ENCODE measurements at regions not wholly inside any gene's neighbourhood (a gene's known extent, or its start where the extent isn't known, plus 50 kb on each side); places are given as distances from the start of the nearest gene placed in this dataset.

DNA sequence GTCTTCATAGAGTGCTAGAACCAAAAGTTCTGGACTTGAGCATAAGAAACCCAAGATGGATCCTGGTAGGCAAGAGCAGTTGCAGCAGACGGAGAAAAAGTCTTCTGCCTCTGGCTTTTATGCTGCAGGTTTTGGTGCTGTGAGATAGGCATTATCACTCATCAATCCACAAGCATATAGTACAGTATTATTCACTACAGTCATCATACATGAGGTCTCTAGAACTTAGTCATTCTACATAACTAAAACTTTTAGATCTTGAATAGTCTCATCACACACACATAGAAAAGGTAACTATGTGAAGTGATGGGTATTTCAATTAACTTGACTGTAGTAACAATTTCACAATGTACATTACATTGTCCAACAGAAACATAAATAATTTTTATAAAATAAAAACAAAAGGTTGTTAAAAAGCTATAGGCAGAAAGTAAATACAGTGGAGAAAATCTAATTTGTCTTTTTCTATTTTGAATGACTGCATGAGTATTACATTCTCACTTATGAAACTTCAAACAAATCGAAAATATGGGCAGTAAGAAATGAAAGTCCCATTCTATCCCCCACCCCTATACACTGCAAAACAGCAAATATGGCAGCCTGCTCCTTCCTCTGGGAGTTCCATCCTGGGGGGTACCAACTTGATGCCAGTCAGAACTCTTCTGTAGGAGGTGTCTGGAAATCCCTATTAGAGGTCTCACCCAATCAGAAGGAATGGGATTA lies 534.3 kb upstream of the ACVR2A start:
- Histone ChIP-seq H3K9me3 (no peaks in the 10 kb centered on the region), H3K27me3 (ENCODE audit: insufficient read depth in 3 of 3, low read length in 2 of 3) (no peaks in the 10 kb centered on the region), H3K4me3 (no peak overlapping the region), H3K27ac (no peak overlapping the region), H3K36me3 (ENCODE audit: insufficient read depth in 1 of 2, low read depth in 1 of 2) (no peaks in the 10 kb centered on the region), H3K4me1 (no peaks in the 10 kb centered on the region)
- intact Hi-C loops (cut with DNase I) = no loop called here
- TF ChIP-seq, protein P1, sequence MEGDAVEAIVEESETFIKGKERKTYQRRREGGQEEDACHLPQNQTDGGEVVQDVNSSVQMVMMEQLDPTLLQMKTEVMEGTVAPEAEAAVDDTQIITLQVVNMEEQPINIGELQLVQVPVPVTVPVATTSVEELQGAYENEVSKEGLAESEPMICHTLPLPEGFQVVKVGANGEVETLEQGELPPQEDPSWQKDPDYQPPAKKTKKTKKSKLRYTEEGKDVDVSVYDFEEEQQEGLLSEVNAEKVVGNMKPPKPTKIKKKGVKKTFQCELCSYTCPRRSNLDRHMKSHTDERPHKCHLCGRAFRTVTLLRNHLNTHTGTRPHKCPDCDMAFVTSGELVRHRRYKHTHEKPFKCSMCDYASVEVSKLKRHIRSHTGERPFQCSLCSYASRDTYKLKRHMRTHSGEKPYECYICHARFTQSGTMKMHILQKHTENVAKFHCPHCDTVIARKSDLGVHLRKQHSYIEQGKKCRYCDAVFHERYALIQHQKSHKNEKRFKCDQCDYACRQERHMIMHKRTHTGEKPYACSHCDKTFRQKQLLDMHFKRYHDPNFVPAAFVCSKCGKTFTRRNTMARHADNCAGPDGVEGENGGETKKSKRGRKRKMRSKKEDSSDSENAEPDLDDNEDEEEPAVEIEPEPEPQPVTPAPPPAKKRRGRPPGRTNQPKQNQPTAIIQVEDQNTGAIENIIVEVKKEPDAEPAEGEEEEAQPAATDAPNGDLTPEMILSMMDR (IDR thresholded peaks at IDR 0.05) = no peak
- 94 to 98% (median 95%) methylated on average over 2 of the region's 2 CpGs for WGBS, 3 donors
- ATAC-seq (no peak), DNase-seq (no peak)

DNA sequence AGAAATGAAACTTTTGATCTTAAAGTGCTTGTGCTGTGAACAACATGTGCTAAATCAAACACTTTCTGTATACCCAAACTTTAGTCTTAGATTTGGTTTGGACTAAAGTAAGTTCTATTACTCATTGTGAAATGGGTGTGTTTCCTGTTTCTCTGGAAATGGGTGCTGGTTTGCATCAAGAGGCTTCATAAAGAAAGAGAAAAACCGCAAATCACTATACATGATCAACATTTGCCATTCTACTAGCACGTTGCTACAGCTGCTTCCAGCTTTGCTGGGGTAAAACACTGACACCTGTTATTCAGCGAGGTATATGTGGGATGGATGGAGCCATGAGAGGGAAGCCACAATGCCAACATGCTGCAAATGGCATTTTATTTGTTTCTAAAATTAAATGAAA lies 547.0 kb upstream of the ACVR2A start:
- Histone ChIP-seq H3K27me3 (ENCODE audit: insufficient read depth in 3 of 3, low read length in 2 of 3) (no peaks in the 10 kb centered on the region), H3K36me3 (ENCODE audit: insufficient read depth in 1 of 2, low read depth in 1 of 2) (no peaks in the 10 kb centered on the region), H3K4me1 (no peaks in the 10 kb centered on the region), H3K9me3 (no peaks in the 10 kb centered on the region), H3K4me3 (no peak overlapping the region), H3K27ac (no peak overlapping the region)
- ATAC-seq (no peak), DNase-seq (no peak)
- 79 to 93% (median 88%) methylated on average over 3 of the region's 3 CpGs for WGBS, 3 donors
- intact Hi-C loops (cut with DNase I) = no loop called here
- TF ChIP-seq, protein P1 (IDR thresholded peaks at IDR 0.05) = no peak

DNA sequence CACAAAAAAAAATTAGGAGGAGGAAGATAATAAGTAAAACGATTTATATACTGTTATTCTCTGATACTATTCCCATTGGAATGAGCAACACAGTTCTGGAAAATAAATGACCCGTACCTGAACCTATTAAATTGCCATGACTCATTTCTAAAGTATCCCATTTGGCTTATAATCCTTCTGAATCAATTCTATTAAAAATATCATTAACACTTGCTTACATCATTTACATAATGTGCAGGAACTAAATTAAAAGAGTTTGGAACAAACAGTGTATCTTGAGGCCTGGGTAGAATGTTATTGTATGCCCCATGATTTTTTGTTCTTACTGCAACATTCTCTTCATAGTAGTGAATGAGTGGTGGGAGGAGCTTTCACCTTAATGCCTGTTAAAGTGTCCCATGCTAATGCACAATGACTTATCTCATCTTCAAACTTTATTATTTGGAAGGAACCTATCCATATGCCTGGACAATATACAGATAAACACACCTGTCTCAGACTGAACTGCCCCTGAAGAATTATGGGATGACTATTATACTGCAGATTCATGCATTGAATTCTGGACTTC lies 549.9 kb upstream of the ACVR2A start:
- H3K27ac ChIP-seq = no peak overlapping the region
- no peak overlapping the region for H3K4me3 ChIP-seq
- no peaks in the 10 kb centered on the region for H3K27me3 ChIP-seq (ENCODE audit: insufficient read depth in 3 of 3, low read length in 2 of 3)
- intact Hi-C loops (cut with DNase I) = no loop called here
- DNase-seq (no peak), ATAC-seq (no peak)
- no peaks in the 10 kb centered on the region for H3K36me3 ChIP-seq (ENCODE audit: insufficient read depth in 1 of 2, low read depth in 1 of 2)
- 30 to 51% (median 40%) methylated on average over 2 of the region's 2 CpGs for WGBS, 3 donors
- no peaks in the 10 kb centered on the region for H3K9me3 ChIP-seq
- no peaks in the 10 kb centered on the region for H3K4me1 ChIP-seq
- TF ChIP-seq, protein P1 (IDR thresholded peaks at IDR 0.05) = no peak

DNA sequence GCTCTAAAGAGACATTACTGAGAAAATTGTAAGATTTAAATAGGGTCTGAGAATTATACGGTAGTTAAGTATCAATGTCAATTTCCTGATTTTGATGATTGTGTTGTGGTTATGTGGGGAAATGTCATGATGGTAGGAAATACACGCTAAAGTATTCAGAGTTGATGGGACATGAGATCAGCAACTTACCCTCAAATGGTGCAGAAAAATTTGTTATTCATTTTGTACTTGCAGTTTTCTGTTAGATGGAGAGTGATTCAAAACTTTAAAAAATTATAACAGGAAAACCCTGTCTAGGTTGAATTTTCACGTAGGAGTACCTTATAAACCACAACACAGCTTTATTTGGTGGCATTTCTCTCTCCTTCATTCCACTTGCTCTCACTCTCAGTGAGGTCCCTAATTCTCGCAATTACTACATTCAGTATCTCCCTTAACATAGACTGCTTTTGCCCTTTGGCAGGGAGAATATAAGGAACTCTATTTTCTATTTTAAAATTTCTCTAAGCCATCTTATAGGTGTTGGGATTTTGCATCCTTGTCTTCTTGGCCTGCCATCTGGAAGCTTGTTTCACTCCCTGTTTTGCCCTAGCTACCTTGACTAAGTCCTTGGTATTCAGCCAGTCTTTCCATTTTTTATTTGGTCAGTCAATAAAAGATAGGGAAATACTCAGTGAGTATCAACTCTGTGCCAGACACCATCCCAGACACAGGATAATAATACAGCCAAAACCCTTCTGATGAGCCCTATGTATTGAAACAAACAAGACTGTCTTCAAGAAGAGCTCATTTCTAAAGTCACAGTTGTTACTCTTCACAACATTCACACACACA lies 550.6 kb upstream of the ACVR2A start:
- TF ChIP-seq, protein P1 (IDR thresholded peaks at IDR 0.05) = no peak
- intact Hi-C loops (cut with DNase I) = no loop called here
- Histone ChIP-seq H3K27ac (no peak overlapping the region), H3K9me3 (no peaks in the 10 kb centered on the region), H3K4me1 (no peaks in the 10 kb centered on the region), H3K27me3 (ENCODE audit: insufficient read depth in 3 of 3, low read length in 2 of 3) (no peaks in the 10 kb centered on the region), H3K4me3 (no peak overlapping the region), H3K36me3 (ENCODE audit: insufficient read depth in 1 of 2, low read depth in 1 of 2) (no peaks in the 10 kb centered on the region)
- DNase-seq (no peak), ATAC-seq (no peak)
- WGBS, 3 donors = 89 to 94% (median 89%) methylated on average over 4 of the region's 4 CpGs

All from psoas muscle (tissue), 7 donors.